ENCODE measurements at regions not wholly inside any gene's neighbourhood (a gene's known extent, or its start where the extent isn't known, plus 50 kb on each side); places are given as distances from the start of the nearest gene placed in this dataset.
A peak's percentile ranks its signal among the peaks of the same experiment; 100 is the strongest.

DNA sequence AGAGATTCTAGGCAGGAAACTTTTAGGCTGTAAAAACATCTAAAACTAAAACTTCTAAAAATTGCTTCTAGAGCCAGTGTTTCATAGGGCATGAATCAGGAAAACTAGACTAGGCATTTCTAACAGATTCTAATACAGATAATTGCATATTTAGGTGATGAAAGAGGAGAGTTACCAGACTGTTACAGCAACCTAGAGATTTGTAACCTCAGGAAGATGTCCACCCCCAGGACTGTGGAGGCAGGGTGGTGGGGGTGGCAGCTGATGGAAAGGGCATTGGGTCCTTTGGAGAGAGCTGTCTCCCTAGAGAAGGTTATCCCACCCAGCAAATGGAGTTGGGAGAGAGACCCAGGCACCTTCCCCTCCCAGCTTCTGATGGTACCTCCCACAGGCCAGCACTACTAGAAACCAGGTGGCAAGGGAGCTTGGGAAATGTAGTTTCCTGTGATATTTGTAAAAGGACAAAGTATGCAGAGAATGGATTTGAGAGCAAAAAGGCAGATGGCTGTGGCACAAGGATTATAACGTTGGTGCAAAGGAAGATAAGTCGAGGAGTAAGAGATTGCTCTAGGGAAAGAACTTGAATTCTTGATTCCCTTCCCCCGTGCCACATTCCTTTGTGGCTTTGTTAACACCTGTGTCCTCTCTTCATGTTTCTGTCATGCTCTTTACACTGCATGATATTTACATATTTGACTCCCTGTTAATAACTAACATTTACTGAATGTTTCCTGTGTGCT is 75.6 kb upstream of the MGAT5 start:
- peak overlapping the region in 2 of 12 donors; percentile 3 to 6 for H3K27ac ChIP-seq
- no peaks in the 10 kb centered on the region for H3K36me3 ChIP-seq
- no peak overlapping the region for H3K4me3 ChIP-seq
- DNase-seq, result no peak
- no peak for ATAC-seq
- no peaks in the 10 kb centered on the region for H3K27me3 ChIP-seq
- WGBS, 4 donors, result 53 to 74% (median 63%) methylated on average over 3 of the region's 3 CpGs
- peaks cover 0 to 87% (median 62%) of the 10 kb centered on the region in 12 donors for H3K4me1 ChIP-seq
- H3K9me3 ChIP-seq, result no peaks in the 10 kb centered on the region
- intact Hi-C loops (cut with DNase I), result loop anchor here in 2 of 10 donors (5.0 to 10.0 kb wide), 2 partner anchors 41 to 54 kb away; no protein-coding TSS in a partner anchor
- TF ChIP-seq POLR2A (IDR thresholded peaks at IDR 0.05), result no peak
- TF ChIP-seq, protein P1, sequence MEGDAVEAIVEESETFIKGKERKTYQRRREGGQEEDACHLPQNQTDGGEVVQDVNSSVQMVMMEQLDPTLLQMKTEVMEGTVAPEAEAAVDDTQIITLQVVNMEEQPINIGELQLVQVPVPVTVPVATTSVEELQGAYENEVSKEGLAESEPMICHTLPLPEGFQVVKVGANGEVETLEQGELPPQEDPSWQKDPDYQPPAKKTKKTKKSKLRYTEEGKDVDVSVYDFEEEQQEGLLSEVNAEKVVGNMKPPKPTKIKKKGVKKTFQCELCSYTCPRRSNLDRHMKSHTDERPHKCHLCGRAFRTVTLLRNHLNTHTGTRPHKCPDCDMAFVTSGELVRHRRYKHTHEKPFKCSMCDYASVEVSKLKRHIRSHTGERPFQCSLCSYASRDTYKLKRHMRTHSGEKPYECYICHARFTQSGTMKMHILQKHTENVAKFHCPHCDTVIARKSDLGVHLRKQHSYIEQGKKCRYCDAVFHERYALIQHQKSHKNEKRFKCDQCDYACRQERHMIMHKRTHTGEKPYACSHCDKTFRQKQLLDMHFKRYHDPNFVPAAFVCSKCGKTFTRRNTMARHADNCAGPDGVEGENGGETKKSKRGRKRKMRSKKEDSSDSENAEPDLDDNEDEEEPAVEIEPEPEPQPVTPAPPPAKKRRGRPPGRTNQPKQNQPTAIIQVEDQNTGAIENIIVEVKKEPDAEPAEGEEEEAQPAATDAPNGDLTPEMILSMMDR (IDR thresholded peaks at IDR 0.05), result no peak

- no peak overlapping the region for H3K4me3 ChIP-seq
- no peaks in the 10 kb centered on the region for H3K27me3 ChIP-seq
- 61 to 70% (median 65%) methylated on average over 5 of the region's 5 CpGs for WGBS, 4 donors
- intact Hi-C loops (cut with DNase I), result no loop called here
- ATAC-seq, result peak; percentile 43 to 65 (median 48)
- H3K27ac ChIP-seq, result peak overlapping the region in 3 of 12 donors; percentile 23 to 53 (median 43)
- no peaks in the 10 kb centered on the region for H3K9me3 ChIP-seq
- peaks cover 0 to 66% (median 41%) of the 10 kb centered on the region in 12 donors for H3K4me1 ChIP-seq
- no peaks in the 10 kb centered on the region for H3K36me3 ChIP-seq
- DNase-seq, result no peak
- TF ChIP-seq POLR2A (IDR thresholded peaks at IDR 0.05), result no peak
- TF ChIP-seq, protein P1 (IDR thresholded peaks at IDR 0.05), result no peak
Measured at GRCh38 chr2:134181219-134181618, 72.7 kb upstream of the MGAT5 start.

GRCh38 chr2:134183679-134184078 is 70.2 kb upstream of the MGAT5 start:
- intact Hi-C loops (cut with DNase I), result no loop called here
- WGBS, 4 donors, result 81 to 89% (median 89%) methylated on average over 9 of the region's 9 CpGs

GRCh38 chr2:134185639-134186038 is 68.2 kb upstream of the MGAT5 start:
- 88 to 92% (median 91%) methylated on average over 4 of the region's 4 CpGs for WGBS, 4 donors
- no peaks in the 10 kb centered on the region for H3K27me3 ChIP-seq
- intact Hi-C loops (cut with DNase I), result no loop called here
- no peak overlapping the region for H3K4me3 ChIP-seq
- no peaks in the 10 kb centered on the region for H3K9me3 ChIP-seq
- ATAC-seq, result no peak
- DNase-seq, result no peak
- H3K36me3 ChIP-seq, result no peaks in the 10 kb centered on the region
- H3K4me1 ChIP-seq, result peaks cover 0 to 64% (median 34%) of the 10 kb centered on the region in 12 donors
- TF ChIP-seq, protein P1 (IDR thresholded peaks at IDR 0.05), result no peak
- TF ChIP-seq POLR2A (IDR thresholded peaks at IDR 0.05), result no peak
- H3K27ac ChIP-seq, result no peak overlapping the region

More at GRCh38 chr2:134183679-134184078, 70.2 kb upstream of the MGAT5 start:
- ATAC-seq, result no peak
- TF ChIP-seq, protein P1 (IDR thresholded peaks at IDR 0.05), result no peak
- no peak for TF ChIP-seq POLR2A (IDR thresholded peaks at IDR 0.05)
- Histone ChIP-seq H3K4me3 (no peak overlapping the region), H3K36me3 (no peaks in the 10 kb centered on the region), H3K27ac (no peak overlapping the region), H3K9me3 (no peaks in the 10 kb centered on the region), H3K27me3 (no peaks in the 10 kb centered on the region), H3K4me1 (peaks cover 0 to 65% (median 30%) of the 10 kb centered on the region in 12 donors)
- DNase-seq, result no peak
